GM03348 (cell line): ENCODE measurements at regions not wholly inside any gene's neighbourhood (a gene's known extent, or its start where the extent isn't known, plus 50 kb on each side); places are given as distances from the start of the nearest gene placed in this dataset.
"Not testable (repeated sequence)": the region's sequence is repeated elsewhere in the genome, so short reads cannot be mapped to it uniquely, and the experiment has no call there.

Experiments
- DNase-seq: peaks from one replicate; pipeline ENCODE4 v3.0.0; 2012; ENCODE audit warnings: low spot score

DNA sequence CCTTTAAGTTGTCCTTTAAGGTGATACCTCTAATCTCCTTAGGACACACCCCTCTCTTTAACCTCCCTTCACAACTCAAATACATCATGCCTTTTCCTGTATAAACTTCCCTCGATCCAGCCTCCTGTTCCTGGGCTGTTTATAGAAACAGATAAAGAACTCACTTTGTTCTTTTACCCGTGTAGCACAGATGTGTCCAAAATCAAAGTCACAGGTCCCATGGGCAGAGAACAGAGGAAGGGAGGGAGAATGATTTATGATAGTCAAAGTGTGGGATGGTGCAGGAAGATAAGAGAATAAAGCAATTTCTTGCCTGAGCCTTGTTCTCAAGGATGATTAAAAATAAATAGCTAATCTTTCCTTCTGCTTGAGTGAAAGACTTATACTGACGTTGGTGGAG, 50.3 kb upstream of the CABCOCO1 start:
- DNase-seq: no peak

DNA sequence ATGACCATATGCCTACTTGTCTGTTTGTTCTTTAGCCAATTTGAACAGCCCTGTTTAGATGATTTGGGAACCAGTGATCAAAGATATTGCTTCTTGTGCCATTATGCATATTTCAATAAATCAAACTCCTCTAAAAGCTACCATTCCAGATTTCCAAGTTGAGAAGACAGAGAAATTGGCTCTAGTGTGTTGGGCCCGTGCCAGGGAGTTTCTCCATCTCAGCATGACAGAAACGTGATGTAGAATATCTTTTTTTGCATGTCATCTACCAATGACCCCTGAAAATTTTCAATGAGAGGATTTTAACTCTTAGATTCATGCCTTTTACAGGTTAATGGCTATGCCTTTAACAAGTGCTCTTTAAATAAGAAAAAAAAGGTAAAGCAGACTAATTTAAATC, 50.7 kb upstream of the CABCOCO1 start:
- no peak for DNase-seq

DNA sequence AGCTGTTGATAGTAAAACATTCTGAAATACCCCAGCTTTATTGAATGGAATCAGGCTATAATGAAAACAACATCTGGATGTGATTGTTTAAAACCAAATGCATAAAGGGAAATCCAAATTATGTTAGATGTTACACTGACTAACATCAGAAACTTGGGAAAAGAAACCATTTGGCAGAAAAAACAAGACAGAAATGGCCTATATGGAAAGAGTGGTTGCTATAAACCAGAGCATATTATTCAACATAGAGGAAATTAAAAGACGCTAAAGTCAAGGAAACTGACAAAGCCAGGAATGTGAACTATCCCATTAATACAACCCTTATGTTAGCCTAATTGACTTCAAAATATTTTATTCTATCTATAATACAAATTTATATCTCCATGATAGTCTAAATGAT, 53.0 kb upstream of the CABCOCO1 start:
- DNase-seq: no peak

DNA sequence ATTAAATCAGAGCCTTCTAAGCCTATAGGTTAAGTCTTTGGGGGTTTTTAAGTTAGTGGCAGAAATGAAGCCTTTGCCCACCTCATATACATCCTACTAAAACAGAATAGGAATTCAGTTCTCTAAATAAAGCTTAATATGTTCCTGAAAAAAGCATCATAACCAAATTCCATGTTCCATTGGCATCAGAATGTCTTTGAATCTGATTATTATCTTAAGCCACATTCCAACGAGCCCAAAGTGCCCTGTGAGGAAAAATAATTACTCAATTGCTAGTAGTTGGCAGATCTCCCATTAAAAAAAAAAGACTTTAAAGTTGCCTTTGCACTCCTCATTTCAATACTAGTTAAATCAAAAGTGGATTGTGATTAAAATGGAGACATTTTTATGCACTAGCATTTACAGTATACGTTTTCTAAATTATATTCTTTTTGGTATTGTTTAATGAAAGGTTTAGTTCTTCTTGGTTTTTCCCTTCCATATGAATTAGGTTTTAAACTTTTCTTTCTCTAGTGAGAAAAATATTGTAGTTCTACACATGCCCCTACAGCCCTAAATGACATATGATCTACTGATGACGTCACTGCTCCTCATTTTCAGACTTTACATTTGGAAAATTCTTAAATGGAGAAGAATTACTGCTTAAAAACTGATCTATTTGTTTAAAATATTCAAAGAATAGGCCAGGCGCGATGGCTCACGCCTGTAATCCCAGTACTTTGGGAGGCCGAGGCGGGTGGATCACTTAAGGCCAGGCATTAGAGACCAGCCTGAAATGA, 54.3 kb upstream of the CABCOCO1 start:
- DNase-seq: peak; percentile 18

DNA sequence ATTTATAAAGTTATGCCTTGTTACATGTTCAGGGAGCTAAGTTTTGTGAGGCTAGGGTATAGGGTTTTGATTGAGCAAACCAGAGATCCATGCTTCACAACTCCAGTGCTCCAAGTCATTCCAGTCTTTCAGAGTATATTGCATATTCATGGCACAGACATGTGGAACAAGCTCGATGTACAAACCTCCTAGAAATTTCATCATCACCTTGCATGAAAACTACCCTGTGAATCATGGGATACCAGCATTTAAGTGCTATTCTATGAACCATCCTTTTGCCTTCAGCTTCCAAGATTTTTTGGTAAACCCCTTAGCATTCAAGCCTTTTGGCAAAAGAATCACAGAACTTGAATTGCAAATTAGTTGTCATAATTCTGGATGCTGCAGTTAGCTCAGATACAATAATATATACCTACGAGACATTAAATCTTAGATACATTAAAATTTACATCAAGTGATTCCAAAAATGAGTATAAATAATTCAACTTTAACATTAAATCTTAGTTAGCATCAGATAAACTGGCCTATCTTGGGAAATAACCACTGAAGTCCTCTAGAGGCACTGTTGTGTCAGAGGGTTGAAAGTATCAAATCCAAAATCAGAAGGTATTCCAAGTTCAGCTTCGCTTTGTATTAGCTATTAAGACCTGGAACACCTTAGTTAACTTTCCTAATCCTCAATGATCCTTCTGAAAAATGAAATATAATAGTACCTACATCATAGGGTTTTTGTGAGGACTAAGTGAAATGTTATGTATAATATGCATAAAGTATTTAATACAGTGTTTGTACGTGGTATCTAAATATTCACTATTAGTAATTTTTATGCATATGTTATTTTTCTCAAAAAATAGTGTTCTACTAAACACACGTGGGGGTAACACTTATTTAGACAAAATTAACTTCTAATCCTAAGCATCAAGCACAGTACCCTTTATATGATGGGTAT, 55.5 kb upstream of the CABCOCO1 start:
- no peak for DNase-seq

DNA sequence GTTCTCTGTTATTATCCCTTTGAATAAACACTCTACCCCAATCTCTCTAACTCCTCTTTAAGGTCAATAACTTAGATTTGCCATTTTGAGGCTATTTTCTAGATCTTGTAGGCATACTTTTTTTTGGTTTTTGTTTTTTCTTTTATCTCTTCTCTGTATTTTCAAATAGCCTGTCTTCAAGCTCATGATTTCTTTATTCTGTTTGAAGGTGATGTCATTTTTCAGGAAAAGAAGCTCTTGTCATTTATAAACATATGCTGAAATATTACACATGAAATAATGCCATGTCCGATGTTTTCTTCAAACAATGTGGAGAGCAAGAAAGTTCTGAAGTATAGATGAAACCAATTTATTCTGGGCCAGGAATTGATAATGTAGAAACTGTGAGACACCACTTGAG, 57.5 kb upstream of the CABCOCO1 start:
- DNase-seq: no peak

DNA sequence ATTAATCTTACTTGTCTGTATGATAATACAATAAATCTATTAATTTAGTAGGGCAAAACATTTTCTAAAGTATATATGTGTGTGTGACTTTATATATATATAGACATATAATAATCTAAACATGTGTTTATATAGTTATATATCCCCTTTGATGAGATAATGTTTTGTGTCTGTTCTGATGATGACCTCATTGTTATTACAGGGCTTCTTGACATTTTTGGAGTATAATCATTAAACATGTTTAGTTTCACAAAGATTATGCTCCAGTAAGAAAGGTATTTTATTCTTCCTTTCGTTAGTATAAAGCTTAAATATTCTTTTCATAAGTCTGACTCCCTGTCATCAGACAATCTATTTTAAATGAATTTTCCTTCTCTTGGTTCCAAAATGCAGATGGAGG, 62.3 kb upstream of the CABCOCO1 start:
- DNase-seq: no peak

DNA sequence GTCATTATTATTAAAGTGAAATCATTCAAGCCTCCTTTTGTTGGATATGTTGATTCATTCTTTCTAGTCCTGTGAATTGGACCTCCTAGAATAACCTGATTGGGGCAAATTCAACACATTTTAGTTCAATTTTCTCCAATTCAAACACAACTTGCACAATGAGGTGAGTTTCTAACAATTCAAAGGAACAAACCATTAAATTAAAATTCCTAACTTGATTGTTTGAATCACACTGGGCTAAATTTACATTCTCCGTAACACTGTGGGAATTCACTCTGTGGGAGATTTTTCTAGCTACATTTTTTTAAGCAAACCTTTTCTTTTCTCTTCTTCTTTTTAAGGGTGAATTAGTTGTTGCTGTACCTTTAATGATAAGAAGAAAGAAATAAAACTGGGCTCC, 68.3 kb upstream of the CABCOCO1 start:
- no peak for DNase-seq

DNA sequence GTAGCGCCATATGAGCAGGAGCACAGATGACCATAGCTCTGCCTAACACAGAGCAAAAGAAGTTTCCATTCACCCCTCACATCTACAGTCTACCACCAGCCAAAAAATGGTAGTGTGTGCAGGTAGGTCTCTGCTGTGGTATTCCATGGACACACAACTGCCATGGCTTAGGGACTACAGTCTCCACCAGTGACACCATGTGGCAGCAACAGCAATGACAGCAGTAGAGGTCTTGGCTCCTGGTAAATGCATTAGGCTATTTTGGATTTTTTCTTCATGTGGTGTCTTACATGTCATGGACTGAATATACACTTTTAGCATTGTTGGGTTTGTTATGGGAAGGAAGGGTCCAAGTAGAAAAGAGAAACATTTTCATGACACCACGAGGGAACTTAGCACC, 70.1 kb upstream of the CABCOCO1 start:
- no peak for DNase-seq

DNA sequence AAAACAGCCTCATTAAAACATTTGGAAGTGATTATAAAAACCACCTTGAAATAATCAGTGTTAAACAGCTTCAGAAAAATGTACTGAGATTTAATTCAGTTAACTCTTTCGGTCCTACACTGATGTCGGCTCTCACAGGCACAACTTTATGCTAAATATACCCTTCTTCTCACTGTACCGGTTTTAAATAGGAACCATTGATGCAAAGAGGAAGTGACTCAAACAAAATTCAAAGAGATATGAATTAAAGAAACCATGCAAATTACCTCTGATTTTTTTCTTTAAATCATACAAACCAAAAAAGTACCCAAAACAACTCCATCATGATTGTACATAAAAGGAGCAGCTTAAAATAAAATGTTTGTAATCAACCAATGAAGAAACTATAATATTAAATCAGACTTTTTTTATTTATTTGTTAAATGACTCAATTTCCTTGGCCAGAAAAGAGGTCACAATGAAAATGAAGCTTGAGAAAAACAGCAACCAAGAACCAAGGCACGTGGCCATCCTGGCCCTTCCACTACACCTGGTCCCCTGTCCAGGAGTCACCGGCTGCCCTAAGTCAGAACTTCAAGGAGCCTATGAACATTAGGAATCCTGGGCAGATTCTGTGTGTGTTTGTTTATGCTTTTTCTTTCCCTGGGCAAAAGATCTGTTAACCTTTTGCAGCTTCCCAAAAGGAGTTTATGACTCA, 73.0 kb upstream of the CABCOCO1 start:
- DNase-seq: no peak

DNA sequence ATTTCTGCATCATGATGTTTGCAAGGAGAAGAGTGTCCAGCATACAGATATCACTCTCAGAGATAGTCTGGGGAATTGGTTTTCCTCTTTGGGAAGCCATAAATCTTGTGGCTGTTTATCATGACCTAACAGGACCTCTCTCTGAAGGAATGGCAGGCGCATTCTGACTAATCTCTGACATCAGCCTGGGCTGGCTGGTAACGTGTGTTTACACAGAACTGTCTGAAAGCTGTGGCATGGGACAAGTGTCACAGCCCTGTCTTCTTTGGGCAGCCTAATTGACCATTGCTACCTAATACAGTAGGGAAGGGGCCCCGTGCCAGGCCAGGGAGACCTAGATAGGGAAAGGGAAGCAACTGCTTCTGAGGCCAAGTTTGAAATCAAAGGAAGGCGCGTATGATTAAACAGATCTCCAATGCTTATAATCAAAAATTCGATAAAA, 73.9 kb upstream of the CABCOCO1 start:
- DNase-seq: no peak

DNA sequence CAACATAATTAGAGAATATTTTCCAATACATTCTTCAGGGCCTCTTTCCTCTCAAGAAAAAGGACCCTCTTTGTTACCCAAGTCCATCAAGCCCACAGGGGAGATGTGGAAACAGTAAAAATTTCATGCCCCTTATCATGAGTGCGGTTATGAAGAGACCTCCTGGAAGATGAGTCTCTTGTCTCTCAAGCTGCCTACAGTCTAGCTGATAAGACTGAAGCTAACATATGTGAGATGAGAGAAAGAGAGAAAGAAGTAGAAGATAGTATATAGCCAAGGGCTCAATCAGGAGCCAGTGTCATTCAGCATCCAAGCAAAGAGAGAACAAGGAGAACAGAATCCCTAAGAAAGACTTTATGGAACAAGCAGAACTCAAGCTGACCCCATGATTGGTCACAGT, 75.9 kb upstream of the CABCOCO1 start:
- no peak for DNase-seq

DNA sequence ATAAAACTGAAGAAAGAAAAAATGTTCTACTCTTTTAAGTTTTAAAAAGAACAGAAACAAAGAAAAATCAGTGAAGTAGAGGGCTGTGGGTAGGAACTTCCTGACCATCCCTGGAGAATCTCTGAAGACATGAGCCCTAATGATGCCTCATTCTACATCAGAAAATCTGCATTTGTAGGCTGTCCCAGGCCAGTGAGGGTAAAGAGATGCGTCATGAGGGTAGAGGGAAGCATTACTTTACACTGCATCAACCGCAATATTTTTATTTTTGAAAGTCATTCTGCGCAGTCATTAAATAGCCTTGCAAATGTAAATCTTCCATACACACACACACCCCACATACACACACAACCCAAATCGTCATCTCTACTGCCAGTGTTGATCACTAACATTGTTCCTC, 82.1 kb upstream of the CABCOCO1 start:
- DNase-seq: no peak

DNA sequence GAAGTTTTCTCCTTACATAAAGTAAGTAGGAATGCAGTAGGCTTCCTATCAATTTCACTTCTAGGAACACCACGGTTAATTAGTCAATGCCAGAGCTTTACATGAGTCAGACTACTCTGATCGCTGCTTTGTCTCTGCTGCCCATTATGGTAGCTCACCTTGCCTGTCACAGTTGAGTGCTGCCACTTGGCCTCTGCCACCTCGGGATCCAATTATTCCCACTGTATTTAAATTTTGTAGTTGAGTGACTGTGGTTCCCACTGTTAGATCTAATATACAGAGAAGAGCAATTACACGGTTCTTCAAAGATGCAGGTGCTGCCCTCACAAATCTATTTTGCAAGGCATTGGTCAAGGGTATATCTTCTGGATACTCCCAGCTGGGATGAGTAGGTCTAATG, 92.5 kb upstream of the CABCOCO1 start:
- not testable (repeated sequence) for DNase-seq

DNA sequence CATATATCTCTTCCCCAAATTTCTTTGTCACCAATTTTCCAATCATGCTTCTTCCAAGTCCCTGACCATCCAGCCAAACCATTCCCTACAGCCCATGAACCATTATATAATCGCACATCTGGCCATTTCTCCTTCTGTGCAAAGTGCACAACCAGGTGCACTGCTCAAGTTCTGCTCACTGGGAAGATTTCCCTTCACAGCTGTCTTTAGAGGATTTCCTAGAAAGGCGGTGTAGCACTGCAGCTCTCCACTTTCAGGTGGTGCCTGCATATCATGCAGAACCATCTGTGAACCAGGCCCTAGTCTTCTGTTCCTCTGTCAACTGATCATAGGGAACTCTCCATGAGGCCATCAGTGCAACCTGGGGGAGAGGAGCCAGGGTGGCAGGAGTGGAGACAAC, 95.0 kb upstream of the CABCOCO1 start:
- DNase-seq: no peak

DNA sequence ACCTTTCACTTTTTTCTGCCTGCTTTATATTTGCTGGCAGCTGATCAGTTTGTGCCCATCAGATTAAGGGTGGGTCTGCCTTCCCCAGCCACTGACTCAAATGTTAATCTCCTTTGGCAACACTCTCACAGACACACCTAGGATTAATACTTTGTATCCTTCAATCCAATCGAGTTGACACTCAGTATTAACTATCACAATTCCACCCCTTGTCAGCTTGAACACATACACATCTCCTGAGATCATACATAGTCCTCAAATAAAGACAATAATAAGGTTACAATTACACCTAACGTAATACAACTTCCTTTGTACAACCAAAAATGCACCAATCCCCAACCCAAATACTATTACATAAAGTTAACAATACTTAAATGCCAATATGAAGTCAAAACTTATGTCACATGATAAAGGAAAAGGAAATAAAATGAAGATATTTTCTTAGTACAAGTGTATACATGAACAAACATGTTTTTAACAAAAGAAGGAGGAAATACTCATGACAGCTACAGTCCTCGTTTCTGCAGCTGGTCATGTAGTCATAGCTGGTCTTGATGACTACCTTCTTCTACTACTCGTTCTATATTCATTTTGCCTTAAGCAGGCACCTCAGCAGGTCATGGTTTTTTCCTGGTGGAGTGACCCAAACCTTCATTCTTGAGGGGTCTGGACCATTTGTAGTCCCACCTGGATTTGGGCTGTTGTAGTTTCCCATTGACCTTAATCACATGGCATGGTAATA, 96.7 kb upstream of the CABCOCO1 start:
- no peak for DNase-seq

DNA sequence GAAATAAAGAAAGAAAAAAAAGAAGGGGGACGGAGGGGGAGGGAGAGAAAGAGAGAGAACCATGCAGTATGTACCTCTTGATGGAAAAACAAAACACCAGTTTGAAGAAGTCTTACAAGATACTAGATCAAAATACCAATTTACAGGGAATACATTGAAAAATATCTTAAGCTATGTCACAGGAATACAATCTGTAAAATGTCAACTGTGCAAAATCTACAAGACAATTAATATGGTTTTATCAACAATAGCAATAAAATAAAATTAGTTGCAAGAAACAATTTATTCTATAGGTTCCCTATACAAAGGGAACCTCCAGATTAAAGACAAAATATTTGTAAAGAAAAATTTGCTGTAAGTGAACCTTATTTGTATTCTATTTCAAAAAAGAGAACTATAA, 98.3 kb upstream of the CABCOCO1 start:
- no peak for DNase-seq

DNA sequence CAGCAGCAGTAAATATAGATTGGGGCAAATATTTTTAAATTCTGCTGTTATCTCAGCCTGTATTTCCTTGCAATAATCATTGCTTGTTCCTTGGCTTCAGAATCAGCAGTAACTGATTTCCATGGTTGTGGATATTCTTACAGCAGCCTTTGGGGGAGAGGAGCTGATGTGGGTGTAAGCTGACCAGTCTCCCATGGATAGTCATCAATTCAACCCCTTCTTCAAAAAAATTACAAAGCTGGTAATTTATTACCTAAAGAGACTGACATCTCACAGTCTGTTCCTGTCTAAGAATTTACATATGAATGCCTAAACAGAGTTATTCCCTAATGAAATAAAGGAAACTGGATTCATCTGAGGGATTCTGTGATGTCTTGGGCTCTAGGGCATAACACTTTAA, 103.1 kb upstream of the CABCOCO1 start:
- DNase-seq: no peak

DNA sequence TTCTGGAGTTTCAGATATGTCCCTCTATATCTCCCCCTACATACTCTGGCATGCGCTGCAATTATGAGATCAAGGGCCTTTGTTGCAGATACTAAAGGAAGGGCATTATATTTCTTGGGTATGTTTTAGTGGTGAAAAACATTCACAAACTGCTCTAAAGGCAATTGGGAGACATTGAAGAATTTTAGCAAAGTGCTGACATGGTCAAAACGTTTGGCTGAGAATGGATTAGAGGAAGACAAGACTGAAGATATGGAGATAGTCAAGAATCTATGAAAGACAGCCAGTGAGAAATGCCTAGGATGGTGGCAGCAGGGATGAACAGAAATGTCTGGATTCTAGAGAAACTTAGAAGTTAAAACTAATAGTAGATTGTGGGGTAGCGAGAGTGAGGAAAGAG, 104.5 kb upstream of the CABCOCO1 start:
- DNase-seq: no peak

DNA sequence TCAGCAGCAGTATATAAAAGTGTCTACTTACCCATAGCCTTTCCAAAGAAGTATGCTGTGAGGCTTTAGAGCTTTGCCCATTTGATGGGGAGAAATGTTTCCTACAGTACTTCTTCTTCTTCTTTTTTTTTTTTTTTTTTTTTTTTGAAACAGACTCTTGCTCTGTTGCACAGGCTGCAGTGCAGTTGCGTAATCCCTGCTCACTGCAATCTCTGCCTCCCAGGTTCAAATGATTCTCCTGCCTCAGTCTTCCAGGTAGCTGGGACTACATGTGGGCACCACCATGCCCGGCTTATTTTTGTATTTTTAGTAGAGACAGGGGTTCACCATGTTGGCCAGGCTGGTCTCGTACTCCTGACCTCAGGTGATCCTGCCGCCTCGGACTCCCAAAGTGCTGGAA, 101.7 kb upstream of the TMEM26 start:
- no peak for DNase-seq

DNA sequence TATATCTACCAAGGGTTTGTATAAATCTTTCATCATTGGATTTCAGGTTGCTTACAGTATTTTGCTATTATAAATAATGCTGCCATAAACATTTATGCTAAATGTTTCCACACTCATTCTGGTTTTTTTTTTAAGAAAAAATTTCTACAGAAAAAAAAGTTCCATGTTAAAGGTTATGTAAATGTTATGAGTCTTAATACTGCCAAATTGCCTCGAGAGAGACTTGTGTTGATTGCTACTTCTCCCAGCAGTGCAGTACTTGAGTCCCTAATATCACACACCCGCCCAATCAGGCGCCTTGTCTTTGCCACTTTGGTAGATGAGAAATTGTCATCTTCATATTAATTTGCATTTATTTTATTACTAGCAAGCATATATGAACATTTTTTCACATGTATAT, 96.7 kb upstream of the TMEM26 start:
- DNase-seq: no peak

DNA sequence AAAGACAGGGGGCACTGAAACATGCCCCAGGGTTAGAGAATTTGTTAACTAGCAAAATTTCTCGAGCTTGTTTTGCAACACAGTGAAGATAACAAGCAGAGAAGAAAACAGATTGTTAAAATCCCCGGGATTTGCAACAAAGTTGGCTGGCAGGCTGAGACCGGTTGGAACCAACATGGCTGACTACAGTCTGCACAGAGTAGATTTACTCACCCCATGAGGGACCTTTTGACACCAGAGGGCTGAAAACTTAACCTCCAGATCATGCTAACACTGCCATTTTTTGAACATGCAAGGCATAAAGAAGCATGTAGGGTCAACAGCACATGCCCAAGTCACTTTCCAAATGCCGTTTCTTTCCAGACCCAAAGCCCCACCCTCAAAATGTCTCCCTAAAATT, 95.2 kb upstream of the TMEM26 start:
- no peak for DNase-seq
